ENCODE measurements at regions not wholly inside any gene's neighbourhood (a gene's known extent, or its start where the extent isn't known, plus 50 kb on each side); places are given as distances from the start of the nearest gene placed in this dataset.

- Mint-ChIP-seq H3K27me3 (peaks cover 18% of the 10 kb centered on the region), H3K4me1 (ENCODE audit: low read depth) (peaks cover 30% of the 10 kb centered on the region), H3K36me3 (ENCODE audit: insufficient read depth) (no peaks in the 10 kb centered on the region), H3K27ac (no peak overlapping the region), H3K9me3 (ENCODE audit: low read depth) (peaks cover 4% of the 10 kb centered on the region), H3K4me3 (ENCODE audit: low read depth) (no peak overlapping the region)
- TF ChIP-seq CTCF (IDR thresholded peaks at IDR 0.05; ENCODE audit: unreplicated experiment), result no peak
- no peak for DNase-seq (ENCODE audit: low spot score, unreplicated experiment)
Observed at GRCh38 chr16:73209190-73209589, 161.3 kb upstream of the ZFHX3 start.

GRCh38 chr16:73206151-73206707 is 158.3 kb upstream of the ZFHX3 start:
- Mint-ChIP-seq H3K4me3 (ENCODE audit: low read depth) (no peak overlapping the region), H3K9me3 (ENCODE audit: low read depth) (peaks cover 4% of the 10 kb centered on the region), H3K27ac (no peak overlapping the region), H3K4me1 (ENCODE audit: low read depth) (peaks cover 16% of the 10 kb centered on the region), H3K27me3 (no peaks in the 10 kb centered on the region), H3K36me3 (ENCODE audit: insufficient read depth) (no peaks in the 10 kb centered on the region)
- TF ChIP-seq CTCF (IDR thresholded peaks at IDR 0.05; ENCODE audit: unreplicated experiment), result no peak
- no peak for DNase-seq (ENCODE audit: low spot score, unreplicated experiment)

DNA sequence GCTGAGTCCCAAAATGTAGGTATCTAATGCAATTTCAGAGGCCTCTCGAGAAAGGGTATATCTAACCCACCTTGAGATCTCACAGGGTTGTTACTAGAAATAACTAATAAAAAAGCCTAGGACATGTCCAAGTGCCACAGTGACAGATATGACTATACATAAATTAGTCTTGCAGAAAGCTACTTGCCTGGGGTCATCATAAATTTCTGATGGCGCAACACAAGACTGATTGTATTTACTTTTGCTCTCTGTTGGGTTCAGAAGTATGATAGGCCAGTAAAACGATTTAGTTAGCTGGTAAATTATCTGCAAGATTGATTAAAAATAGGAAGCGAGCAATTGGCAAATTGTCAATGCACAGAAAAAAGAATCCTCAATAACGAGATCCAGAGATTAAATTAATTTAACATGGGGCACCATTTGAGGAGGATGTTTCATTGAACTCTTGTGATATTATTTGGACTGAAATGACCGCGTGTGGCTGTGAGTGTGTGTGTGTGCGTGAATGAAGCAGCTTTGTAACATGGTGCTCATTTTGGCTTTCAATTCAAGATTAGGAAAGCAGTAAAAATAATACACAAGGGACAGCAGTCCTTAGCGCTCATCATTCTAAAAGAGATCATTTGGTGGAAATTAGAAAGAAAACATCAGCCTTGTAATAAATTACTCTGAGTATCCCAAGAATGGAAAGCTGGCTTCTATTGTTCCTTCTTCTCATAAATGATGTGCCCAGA is 157.4 kb upstream of the ZFHX3 start:
- DNase-seq (ENCODE audit: low spot score, unreplicated experiment), result no peak
- Mint-ChIP-seq H3K27me3 (peaks cover 2% of the 10 kb centered on the region), H3K4me3 (ENCODE audit: low read depth) (no peak overlapping the region), H3K36me3 (ENCODE audit: insufficient read depth) (no peaks in the 10 kb centered on the region), H3K4me1 (ENCODE audit: low read depth) (peaks cover 11% of the 10 kb centered on the region), H3K27ac (no peak overlapping the region), H3K9me3 (ENCODE audit: low read depth) (no peaks in the 10 kb centered on the region)
- TF ChIP-seq CTCF (IDR thresholded peaks at IDR 0.05; ENCODE audit: unreplicated experiment), result no peak

- TF ChIP-seq CTCF (IDR thresholded peaks at IDR 0.05; ENCODE audit: unreplicated experiment), result no peak
- no peaks in the 10 kb centered on the region for H3K9me3 Mint-ChIP-seq (ENCODE audit: low read depth)
- no peak for DNase-seq (ENCODE audit: low spot score, unreplicated experiment)
- H3K4me1 Mint-ChIP-seq (ENCODE audit: low read depth), result peaks cover 11% of the 10 kb centered on the region
- H3K27ac Mint-ChIP-seq, result no peak overlapping the region
- H3K36me3 Mint-ChIP-seq (ENCODE audit: insufficient read depth), result no peaks in the 10 kb centered on the region
- H3K27me3 Mint-ChIP-seq, result peaks cover 2% of the 10 kb centered on the region
- H3K4me3 Mint-ChIP-seq (ENCODE audit: low read depth), result no peak overlapping the region
Observed at GRCh38 chr16:73204359-73205152, 156.6 kb upstream of the ZFHX3 start.

- H3K27me3 Mint-ChIP-seq, result peaks cover 2% of the 10 kb centered on the region
- no peak overlapping the region for H3K4me3 Mint-ChIP-seq (ENCODE audit: low read depth)
- no peak for DNase-seq (ENCODE audit: low spot score, unreplicated experiment)
- H3K4me1 Mint-ChIP-seq (ENCODE audit: low read depth), result peaks cover 14% of the 10 kb centered on the region
- no peaks in the 10 kb centered on the region for H3K9me3 Mint-ChIP-seq (ENCODE audit: low read depth)
- no peaks in the 10 kb centered on the region for H3K36me3 Mint-ChIP-seq (ENCODE audit: insufficient read depth)
- H3K27ac Mint-ChIP-seq, result no peak overlapping the region
- TF ChIP-seq CTCF (IDR thresholded peaks at IDR 0.05; ENCODE audit: unreplicated experiment), result no peak
Observed at GRCh38 chr16:73202161-73202729, 154.3 kb upstream of the ZFHX3 start.
